Ishikawa (cell line): ENCODE measurements at regions not wholly inside any gene's neighbourhood (a gene's known extent, or its start where the extent isn't known, plus 50 kb on each side); places are given as distances from the start of the nearest gene placed in this dataset.

ENCODE experiments used
- CEBPB ChIP-seq: IDR thresholded peaks from 2 replicates; pipeline ENCODE4 v1.6.1; 2012
- CREB1 ChIP-seq: IDR thresholded peaks from 2 replicates; pipeline ENCODE4 v1.6.1; 2012; ENCODE audit warnings: low read depth
- EGR1 ChIP-seq: IDR thresholded peaks from 2 replicates; pipeline ENCODE4 v1.6.1; 2012
- EP300 ChIP-seq: IDR thresholded peaks from 2 replicates; pipeline ENCODE4 v1.6.1; 2012; ENCODE audit warnings: borderline replicate concordance
- FOXM1 ChIP-seq: IDR thresholded peaks from 2 replicates; pipeline ENCODE4 v1.6.1; 2012; ENCODE audit warnings: low read depth, borderline replicate concordance
- NFIC ChIP-seq: IDR thresholded peaks from 2 replicates; pipeline ENCODE4 v1.6.1; 2012
- RAD21 ChIP-seq: IDR thresholded peaks from 2 replicates; pipeline ENCODE4 v1.6.1; 2012; ENCODE audit warnings: low read depth
- TAF1 ChIP-seq: IDR thresholded peaks from 2 replicates; pipeline ENCODE4 v1.6.1; 2012; ENCODE audit warnings: low read depth, mild to moderate bottlenecking
- TCF12 ChIP-seq: IDR thresholded peaks from 2 replicates; pipeline ENCODE4 v1.6.1; 2012; ENCODE audit warnings: low read depth
- TEAD4 ChIP-seq: IDR thresholded peaks from 2 replicates; pipeline ENCODE4 v1.6.1; 2012
- YY1 ChIP-seq: IDR thresholded peaks from 2 replicates; pipeline ENCODE4 v1.6.1; 2012; ENCODE audit warnings: low read depth
- ZBTB7A ChIP-seq: IDR thresholded peaks from 2 replicates; pipeline ENCODE4 v1.6.1; 2012; ENCODE audit warnings: low read depth
- TF ChIP-seq, protein P1 (sequence below): IDR thresholded peaks from 2 replicates; pipeline ENCODE4 v1.6.1; 2012
- TF ChIP-seq, protein P2 (sequence below): IDR thresholded peaks from 2 replicates; pipeline ENCODE4 v1.6.1; 2012; ENCODE audit warnings: low read depth, mild to moderate bottlenecking
- TF ChIP-seq, protein P3 (sequence below): IDR thresholded peaks from 2 replicates; pipeline ENCODE4 v1.6.1; 2012

DNA sequence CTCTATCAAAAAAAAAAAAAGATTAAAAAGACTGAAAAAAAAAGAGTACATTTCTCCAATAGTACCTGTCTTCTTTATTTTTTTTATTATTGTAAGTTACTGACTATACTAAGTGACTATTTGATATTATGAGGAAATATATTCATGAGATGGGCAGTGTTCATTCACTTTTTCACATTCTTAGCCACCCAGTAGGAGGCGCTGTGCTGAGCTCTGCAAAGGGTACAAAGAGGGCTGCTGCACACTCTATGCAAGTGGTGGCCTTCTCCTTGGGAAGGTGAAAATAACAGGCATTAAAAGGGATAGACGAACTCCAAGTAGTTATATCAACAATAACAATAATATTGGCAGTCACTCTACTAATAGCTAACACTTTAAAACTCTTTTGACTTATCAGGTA, 1034.9 kb upstream of the FANCL start:
- TF ChIP-seq ZBTB7A = no peak

DNA sequence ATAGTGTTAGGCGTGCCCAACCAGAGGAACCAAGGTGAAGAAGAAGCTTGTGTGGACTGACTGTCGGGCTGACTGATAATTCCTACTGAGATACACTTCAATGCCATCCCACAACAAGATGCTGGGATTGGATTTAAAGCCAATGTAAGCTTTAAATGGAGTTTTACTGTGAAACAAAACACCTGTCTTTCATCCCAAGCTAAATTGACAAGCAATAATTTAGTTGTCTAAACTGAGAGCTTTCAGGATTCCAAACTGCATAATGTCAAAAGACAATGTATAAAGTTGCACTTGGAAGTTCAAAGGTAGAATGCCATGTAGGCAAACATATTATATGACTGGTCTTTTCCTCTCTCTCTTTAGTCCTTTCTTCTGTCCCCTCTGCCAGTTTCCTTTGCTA, 1025.3 kb upstream of the FANCL start:
- TF ChIP-seq CEBPB (no peak), ZBTB7A (no peak), NFIC (no peak), YY1 (no peak), RAD21 (no peak), FOXM1 (no peak), EP300 (no peak), TCF12 (no peak), TEAD4 (no peak), EGR1 (no peak), CREB1 (no peak), TAF1 (no peak)
- TF ChIP-seq, protein P1, sequence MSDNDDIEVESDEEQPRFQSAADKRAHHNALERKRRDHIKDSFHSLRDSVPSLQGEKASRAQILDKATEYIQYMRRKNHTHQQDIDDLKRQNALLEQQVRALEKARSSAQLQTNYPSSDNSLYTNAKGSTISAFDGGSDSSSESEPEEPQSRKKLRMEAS = no peak
- TF ChIP-seq, protein P2, sequence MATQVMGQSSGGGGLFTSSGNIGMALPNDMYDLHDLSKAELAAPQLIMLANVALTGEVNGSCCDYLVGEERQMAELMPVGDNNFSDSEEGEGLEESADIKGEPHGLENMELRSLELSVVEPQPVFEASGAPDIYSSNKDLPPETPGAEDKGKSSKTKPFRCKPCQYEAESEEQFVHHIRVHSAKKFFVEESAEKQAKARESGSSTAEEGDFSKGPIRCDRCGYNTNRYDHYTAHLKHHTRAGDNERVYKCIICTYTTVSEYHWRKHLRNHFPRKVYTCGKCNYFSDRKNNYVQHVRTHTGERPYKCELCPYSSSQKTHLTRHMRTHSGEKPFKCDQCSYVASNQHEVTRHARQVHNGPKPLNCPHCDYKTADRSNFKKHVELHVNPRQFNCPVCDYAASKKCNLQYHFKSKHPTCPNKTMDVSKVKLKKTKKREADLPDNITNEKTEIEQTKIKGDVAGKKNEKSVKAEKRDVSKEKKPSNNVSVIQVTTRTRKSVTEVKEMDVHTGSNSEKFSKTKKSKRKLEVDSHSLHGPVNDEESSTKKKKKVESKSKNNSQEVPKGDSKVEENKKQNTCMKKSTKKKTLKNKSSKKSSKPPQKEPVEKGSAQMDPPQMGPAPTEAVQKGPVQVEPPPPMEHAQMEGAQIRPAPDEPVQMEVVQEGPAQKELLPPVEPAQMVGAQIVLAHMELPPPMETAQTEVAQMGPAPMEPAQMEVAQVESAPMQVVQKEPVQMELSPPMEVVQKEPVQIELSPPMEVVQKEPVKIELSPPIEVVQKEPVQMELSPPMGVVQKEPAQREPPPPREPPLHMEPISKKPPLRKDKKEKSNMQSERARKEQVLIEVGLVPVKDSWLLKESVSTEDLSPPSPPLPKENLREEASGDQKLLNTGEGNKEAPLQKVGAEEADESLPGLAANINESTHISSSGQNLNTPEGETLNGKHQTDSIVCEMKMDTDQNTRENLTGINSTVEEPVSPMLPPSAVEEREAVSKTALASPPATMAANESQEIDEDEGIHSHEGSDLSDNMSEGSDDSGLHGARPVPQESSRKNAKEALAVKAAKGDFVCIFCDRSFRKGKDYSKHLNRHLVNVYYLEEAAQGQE = no peak

DNA sequence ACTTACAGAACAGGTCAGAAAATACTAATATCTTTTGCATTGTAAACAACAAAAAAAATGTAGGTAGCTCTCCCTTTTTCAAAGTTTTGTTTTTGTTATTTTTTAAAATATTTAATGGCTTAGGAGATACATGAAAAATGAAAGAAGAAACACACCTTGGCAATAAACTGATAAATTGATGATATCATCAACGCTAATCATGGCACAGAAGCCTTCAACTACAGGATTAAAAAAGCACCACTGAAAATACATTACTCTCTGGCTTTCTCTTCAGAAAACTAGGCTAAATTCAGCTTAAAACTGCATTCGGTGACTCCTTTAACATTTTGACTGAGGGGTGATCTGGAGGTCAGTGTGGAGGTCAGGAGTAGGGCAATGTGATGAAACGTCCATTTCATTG, 1018.8 kb upstream of the FANCL start:
- TF ChIP-seq, protein P1 = no peak
- TF ChIP-seq YY1 = no peak
- no peak for TF ChIP-seq FOXM1
- TF ChIP-seq EGR1 = no peak
- TF ChIP-seq NFIC = no peak
- no peak for TF ChIP-seq CEBPB
- no peak for TF ChIP-seq TAF1
- TF ChIP-seq, protein P2 = no peak
- no peak for TF ChIP-seq ZBTB7A
- no peak for TF ChIP-seq TCF12
- no peak for TF ChIP-seq TEAD4
- TF ChIP-seq EP300 = no peak

DNA sequence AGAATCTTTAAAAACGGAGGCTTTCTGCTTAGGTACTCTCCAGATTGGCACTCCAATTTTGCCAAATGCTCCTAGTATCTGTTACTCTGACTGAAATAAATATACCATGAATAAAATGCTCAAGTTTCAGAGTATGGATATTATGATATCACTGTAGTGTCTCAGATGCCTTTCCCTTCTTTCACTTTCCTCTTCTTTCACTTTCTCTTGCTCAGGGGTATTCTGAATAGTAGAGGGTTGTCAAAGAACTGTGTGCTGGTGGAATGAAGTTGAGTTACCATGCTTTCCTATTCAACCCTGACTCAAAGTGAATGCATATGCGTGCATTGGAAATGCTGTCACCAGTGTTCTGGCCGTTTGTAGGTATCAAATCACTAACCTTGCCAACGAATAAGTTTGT, 1015.2 kb upstream of the FANCL start:
- TF ChIP-seq RAD21 (no peak), FOXM1 (no peak), EGR1 (no peak), CEBPB (no peak), CREB1 (no peak)

DNA sequence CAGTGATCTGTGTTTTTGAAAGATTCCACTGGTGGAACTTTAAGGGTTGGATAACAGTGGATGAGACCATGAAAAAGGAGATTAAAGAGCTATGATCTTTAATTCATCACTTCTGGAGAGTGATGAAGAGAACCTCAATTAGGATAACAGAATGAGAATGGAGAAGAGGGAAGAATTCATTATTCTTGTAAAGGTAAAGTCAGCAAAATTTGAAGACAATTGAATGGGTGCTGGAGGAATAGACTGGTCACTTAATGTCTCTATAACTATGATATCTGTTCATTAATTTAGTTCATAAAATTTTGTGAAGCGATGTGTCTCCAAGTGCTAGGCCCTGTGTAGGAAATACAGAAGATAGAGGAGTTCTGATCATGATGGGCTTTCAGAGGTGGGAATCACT, 1013.2 kb upstream of the FANCL start:
- TF ChIP-seq, protein P2 = no peak
- no peak for TF ChIP-seq ZBTB7A
- TF ChIP-seq YY1 = no peak
- TF ChIP-seq, protein P3, sequence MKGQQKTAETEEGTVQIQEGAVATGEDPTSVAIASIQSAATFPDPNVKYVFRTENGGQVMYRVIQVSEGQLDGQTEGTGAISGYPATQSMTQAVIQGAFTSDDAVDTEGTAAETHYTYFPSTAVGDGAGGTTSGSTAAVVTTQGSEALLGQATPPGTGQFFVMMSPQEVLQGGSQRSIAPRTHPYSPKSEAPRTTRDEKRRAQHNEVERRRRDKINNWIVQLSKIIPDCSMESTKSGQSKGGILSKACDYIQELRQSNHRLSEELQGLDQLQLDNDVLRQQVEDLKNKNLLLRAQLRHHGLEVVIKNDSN = no peak
- no peak for TF ChIP-seq TEAD4
- TF ChIP-seq EGR1 = no peak
- TF ChIP-seq EP300 = no peak

DNA sequence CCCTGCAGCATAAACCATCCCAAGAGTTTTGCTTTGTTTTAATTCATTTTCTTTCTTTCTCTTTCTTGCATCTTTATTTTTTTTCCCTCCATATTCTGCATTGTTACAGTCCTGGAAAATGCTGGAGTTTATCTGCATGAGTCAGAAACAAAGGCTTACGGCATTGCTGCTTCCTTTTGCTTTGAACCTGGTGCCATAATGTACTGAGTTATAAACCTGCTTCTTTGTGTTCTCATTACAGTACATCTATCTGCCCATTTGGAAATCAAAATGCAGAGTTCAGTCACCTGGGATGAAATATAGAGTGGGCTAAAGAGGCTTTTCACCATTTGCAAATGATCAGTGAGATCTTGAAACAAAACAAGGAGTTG, 1009.2 kb upstream of the FANCL start:
- TF ChIP-seq EP300 = no peak
- no peak for TF ChIP-seq TAF1
- TF ChIP-seq TEAD4 = no peak
- TF ChIP-seq TCF12 = no peak
- no peak for TF ChIP-seq EGR1
- TF ChIP-seq CREB1 = no peak
- no peak for TF ChIP-seq YY1
- TF ChIP-seq RAD21 = no peak
- TF ChIP-seq, protein P1 = no peak
